Body of pancreas (tissue), 4 donors: ENCODE measurements at regions not wholly inside any gene's neighbourhood (a gene's known extent, or its start where the extent isn't known, plus 50 kb on each side); places are given as distances from the start of the nearest gene placed in this dataset.

ENCODE experiments used
- ATAC-seq: fragments of 150-250 bp; one replicate; pipeline ENCODE4 v1.9.1; 2016
- DNase-seq, 4 donors: peaks; one replicate each; pipeline ENCODE4 v3.0.0-alpha.2; 2019
- H3K27ac ChIP-seq, 4 donors: fragments of 200-600 bp; sonication (generic); 1 replicate in 3 of 4; 2 replicates in 1 of 4; pipeline versions ENCODE4 v1.5.1 to v1.6.1; 2016 to 2019; ENCODE audit warnings: mild to moderate bottlenecking in 1 of 4, mixed read lengths in 1 of 4, moderate library complexity in 1 of 4
- H3K27me3 ChIP-seq, 2 donors: fragments of 200-600 bp; sonication (generic); one replicate each; pipeline ENCODE4 v1.6.0; 2016; ENCODE audit warnings: mild to moderate bottlenecking in 1 of 2
- H3K36me3 ChIP-seq, 2 donors: fragments of 200-600 bp; sonication (generic); replicated peaks in 1 of 2; 2 replicates each; pipeline ENCODE4 v1.5.1; 2016; ENCODE audit warnings: low read depth in 2 of 2; ENCODE audit not compliant: insufficient read depth in 1 of 2
- H3K4me1 ChIP-seq: fragments of 200-600 bp; sonication (generic); one replicate; pipeline ENCODE4 v1.6.0; 2016
- H3K4me3 ChIP-seq, 2 donors: fragments of 200-600 bp; sonication (generic); 1 replicate in 1 of 2; 2 replicates in 1 of 2; pipeline ENCODE4 v1.5.1; 2016 to 2019
- H3K9me3 ChIP-seq, 3 donors: fragments of 200-600 bp; sonication (generic); 1 replicate in 2 of 3; 2 replicates in 1 of 3; pipeline ENCODE4 v1.5.1; 2016
- POLR2A ChIP-seq, 3 donors: fragments of 450-650 bp; IDR thresholded peaks; one replicate each; pipeline ENCODE4 v1.6.1; 2016; ENCODE audit warnings: antibody characterized with exemption in 3 of 3, mild to moderate bottlenecking in 2 of 3
- WGBS, 2 donors: methylation state at CpG; one replicate each; pipeline ENCODE4 v1.1.5; 2017; 5-methylcytosine and 5-hydroxymethylcytosine counted together
- intact Hi-C: fragments of 100-400 bp; cut with DNase I; formaldehyde crosslinking; loops from one replicate; pipeline ENCODE4 v1.15.1; 2023
- TF ChIP-seq, protein P1 (sequence below), 7 experiments: fragments of 450-650 bp in 4 of 7; fragments of 200-600 bp in 3 of 7; sonication (generic) in 3 of 7; IDR thresholded peaks; one replicate each; pipeline ENCODE4 v1.5.1; 2016 to 2019; ENCODE audit warnings: antibody characterized with exemption in 7 of 7

- Histone ChIP-seq H3K27ac (no peak overlapping the region), H3K9me3 (no peaks in the 10 kb centered on the region), H3K27me3 (no peaks in the 10 kb centered on the region), H3K4me1 (no peaks in the 10 kb centered on the region), H3K36me3 (no peaks in the 10 kb centered on the region), H3K4me3 (no peak overlapping the region)
- TF ChIP-seq POLR2A (IDR thresholded peaks at IDR 0.05), result no peak
- TF ChIP-seq, protein P1, sequence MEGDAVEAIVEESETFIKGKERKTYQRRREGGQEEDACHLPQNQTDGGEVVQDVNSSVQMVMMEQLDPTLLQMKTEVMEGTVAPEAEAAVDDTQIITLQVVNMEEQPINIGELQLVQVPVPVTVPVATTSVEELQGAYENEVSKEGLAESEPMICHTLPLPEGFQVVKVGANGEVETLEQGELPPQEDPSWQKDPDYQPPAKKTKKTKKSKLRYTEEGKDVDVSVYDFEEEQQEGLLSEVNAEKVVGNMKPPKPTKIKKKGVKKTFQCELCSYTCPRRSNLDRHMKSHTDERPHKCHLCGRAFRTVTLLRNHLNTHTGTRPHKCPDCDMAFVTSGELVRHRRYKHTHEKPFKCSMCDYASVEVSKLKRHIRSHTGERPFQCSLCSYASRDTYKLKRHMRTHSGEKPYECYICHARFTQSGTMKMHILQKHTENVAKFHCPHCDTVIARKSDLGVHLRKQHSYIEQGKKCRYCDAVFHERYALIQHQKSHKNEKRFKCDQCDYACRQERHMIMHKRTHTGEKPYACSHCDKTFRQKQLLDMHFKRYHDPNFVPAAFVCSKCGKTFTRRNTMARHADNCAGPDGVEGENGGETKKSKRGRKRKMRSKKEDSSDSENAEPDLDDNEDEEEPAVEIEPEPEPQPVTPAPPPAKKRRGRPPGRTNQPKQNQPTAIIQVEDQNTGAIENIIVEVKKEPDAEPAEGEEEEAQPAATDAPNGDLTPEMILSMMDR (IDR thresholded peaks at IDR 0.05), result no peak
- WGBS, 2 donors, result 71 to 75% methylated on average over 4 of the region's 4 CpGs
- intact Hi-C loops, result no loop called here
- ATAC-seq (no peak), DNase-seq (no peak)
Observed at GRCh38 chr2:167858086-167858485, 389.3 kb downstream of the STK39 start.

DNA sequence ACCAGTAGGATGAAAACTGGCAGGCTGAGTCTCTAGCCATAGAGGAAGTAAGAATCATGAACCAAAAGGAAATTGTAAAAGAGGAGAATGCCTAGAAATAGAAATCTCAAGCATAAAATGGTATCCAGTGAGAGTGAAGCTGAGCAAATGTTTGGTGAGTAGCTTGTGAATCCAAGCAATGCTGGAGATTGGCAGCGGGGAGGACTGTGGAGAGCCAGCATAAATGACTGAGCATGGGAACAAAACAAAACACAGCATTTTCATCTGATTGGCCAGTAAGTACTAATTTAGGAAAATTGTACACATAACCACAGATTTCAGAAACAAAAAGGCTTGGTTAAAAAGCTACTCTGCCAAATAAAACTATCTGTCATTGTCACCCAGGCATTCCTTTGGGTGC lies 390.0 kb downstream of the STK39 start:
- H3K36me3 ChIP-seq, result no peaks in the 10 kb centered on the region
- TF ChIP-seq POLR2A (IDR thresholded peaks at IDR 0.05), result no peak
- TF ChIP-seq, protein P1 (IDR thresholded peaks at IDR 0.05), result no peak

GRCh38 chr2:167856190-167856589 lies 391.2 kb downstream of the STK39 start:
- H3K4me1 ChIP-seq, result no peaks in the 10 kb centered on the region
- no peaks in the 10 kb centered on the region for H3K36me3 ChIP-seq
- H3K4me3 ChIP-seq, result no peak overlapping the region
- no peaks in the 10 kb centered on the region for H3K27me3 ChIP-seq
- no peaks in the 10 kb centered on the region for H3K9me3 ChIP-seq
- intact Hi-C loops, result no loop called here
- no peak for ATAC-seq
- H3K27ac ChIP-seq, result no peak overlapping the region
- no peak for DNase-seq
- TF ChIP-seq, protein P1 (IDR thresholded peaks at IDR 0.05), result peak in 2 of 7 experiments; percentile 9 to 28
- no peak for TF ChIP-seq POLR2A (IDR thresholded peaks at IDR 0.05)

More for the DNA sequence above, 390.0 kb downstream of the STK39 start:
- Histone ChIP-seq H3K27me3 (no peaks in the 10 kb centered on the region), H3K27ac (no peak overlapping the region), H3K4me1 (no peaks in the 10 kb centered on the region), H3K4me3 (no peak overlapping the region), H3K9me3 (no peaks in the 10 kb centered on the region)
- ATAC-seq (no peak), DNase-seq (no peak)
- 62 to 79% methylated on average over 1 of the region's 1 CpG for WGBS, 2 donors
- intact Hi-C loops, result no loop called here

DNA sequence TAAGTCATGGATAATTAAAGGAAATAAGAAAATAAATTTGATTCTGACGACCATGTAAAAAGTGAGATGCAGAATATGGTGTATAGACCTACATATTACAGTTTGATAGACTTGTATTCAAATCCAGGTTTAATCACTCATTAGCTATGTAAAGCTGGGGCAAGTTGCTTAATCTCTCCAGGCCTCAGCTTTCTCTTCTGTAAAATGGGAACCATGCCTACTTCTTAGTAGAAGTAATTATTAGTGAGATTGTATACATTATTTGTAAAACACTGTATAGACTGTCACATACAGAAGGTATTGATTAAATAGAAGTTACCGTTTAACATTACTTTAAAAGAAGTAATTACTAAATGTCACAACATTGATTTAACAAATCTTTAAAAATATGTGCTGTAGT lies 392.2 kb downstream of the STK39 start:
- H3K27me3 ChIP-seq, result no peaks in the 10 kb centered on the region
- H3K4me3 ChIP-seq, result no peak overlapping the region
- H3K9me3 ChIP-seq, result no peaks in the 10 kb centered on the region
- ATAC-seq, result no peak
- no peak overlapping the region for H3K27ac ChIP-seq
- H3K36me3 ChIP-seq, result no peaks in the 10 kb centered on the region
- intact Hi-C loops, result no loop called here
- TF ChIP-seq, protein P1 (IDR thresholded peaks at IDR 0.05), result no peak
- TF ChIP-seq POLR2A (IDR thresholded peaks at IDR 0.05), result no peak
- WGBS, 2 donors, result 67 to 70% methylated on average over 2 of the region's 2 CpGs
- H3K4me1 ChIP-seq, result no peaks in the 10 kb centered on the region
- no peak for DNase-seq

GRCh38 chr2:167853717-167854116 lies 393.7 kb downstream of the STK39 start:
- no peaks in the 10 kb centered on the region for H3K36me3 ChIP-seq
- H3K27me3 ChIP-seq, result no peaks in the 10 kb centered on the region
- H3K9me3 ChIP-seq, result no peaks in the 10 kb centered on the region
- 90 to 93% methylated on average over 1 of the region's 1 CpG for WGBS, 2 donors
- H3K4me1 ChIP-seq, result no peaks in the 10 kb centered on the region
- ATAC-seq (no peak), DNase-seq (no peak)
- no peak overlapping the region for H3K4me3 ChIP-seq
- intact Hi-C loops, result no loop called here
- TF ChIP-seq, protein P1 (IDR thresholded peaks at IDR 0.05), result no peak
- TF ChIP-seq POLR2A (IDR thresholded peaks at IDR 0.05), result no peak
- H3K27ac ChIP-seq, result no peak overlapping the region
